Neural crest cell (in vitro differentiated cells): ENCODE measurements at regions not wholly inside any gene's neighbourhood (a gene's known extent, or its start where the extent isn't known, plus 50 kb on each side); places are given as distances from the start of the nearest gene placed in this dataset.
"Not testable (repeated sequence)": the region's sequence is repeated elsewhere in the genome, so short reads cannot be mapped to it uniquely, and the experiment has no call there.

ENCODE experiments used
- DNase-seq: peaks from one replicate; pipeline ENCODE4 v3.0.0; 2021; ENCODE audit warnings: low read depth, mixed read lengths, low spot score
- H3K27ac Mint-ChIP-seq: one replicate; pipeline ENCODE4 v1.8.0; 2021; ENCODE audit warnings: mild to moderate bottlenecking, mixed read lengths; ENCODE audit not compliant: unreplicated experiment
- H3K27me3 Mint-ChIP-seq: 2 replicates; pipeline ENCODE4 v1.8.0; 2021; ENCODE audit warnings: low read depth, mild to moderate bottlenecking, mixed read lengths
- H3K36me3 Mint-ChIP-seq: 2 replicates; pipeline ENCODE4 v1.8.0; 2021; ENCODE audit warnings: low read depth, mild to moderate bottlenecking, mixed read lengths
- H3K4me1 Mint-ChIP-seq: 2 replicates; pipeline ENCODE4 v1.8.0; 2021; ENCODE audit warnings: mixed read lengths
- H3K4me3 Mint-ChIP-seq: one replicate; pipeline ENCODE4 v1.8.0; 2021; ENCODE audit warnings: mild to moderate bottlenecking, mixed read lengths
- H3K9me3 Mint-ChIP-seq: 2 replicates; pipeline ENCODE4 v1.8.0; 2021; ENCODE audit warnings: mixed read lengths
- TF ChIP-seq, protein P1 (sequence below): fragments of 200-600 bp; sonication (generic); conservative IDR thresholded peaks from 2 replicates; pipeline ENCODE4 v1.5.0; 2021; ENCODE audit warnings: antibody characterized with exemption, mild to moderate bottlenecking

DNA sequence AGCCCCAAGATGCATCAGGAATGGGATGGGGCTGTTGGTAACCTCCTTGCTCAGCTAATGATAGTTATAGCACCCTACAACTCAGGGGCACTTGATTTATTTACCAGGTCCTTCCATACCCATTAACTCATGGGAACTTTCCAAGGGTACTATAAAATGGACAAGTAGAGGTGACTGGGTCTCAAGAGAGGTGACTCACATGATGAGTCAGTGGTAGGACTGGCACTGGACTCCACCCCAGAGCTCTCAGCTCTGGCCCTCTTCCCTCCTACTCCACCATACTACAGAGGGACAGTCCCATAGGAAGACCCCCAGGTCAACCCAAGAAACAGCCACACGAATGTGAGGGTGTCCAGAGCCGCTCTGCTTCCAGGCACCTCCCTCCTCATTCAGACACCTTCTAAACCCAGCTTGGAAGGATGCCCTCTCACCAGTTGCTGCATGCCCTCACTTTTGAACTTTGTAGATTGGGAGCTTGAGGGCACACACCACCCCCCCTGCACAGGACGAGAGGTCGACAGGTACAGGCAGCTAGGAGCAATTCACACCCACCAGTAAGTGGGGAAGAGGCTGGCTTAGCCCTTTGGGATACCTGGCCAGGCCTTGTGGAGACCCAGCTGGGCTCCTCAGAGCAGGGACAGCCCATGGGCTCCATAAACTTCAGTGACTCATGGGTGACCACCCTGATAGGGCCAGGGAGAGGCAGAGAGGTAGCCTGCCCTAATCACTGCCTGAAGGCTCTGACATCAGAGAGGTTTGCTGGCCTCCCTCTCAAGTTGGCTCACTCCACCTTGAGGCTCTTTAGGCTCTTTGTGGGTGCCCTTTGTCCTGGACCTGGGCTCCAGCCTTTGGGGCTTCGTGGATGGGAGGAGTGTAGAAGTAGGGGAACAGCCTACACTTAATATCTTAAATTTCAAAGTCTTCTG is 81.6 kb upstream of the MLN start:
- Mint-ChIP-seq H3K9me3 (no peaks in the 10 kb centered on the region), H3K36me3 (no peaks in the 10 kb centered on the region), H3K4me1 (no peaks in the 10 kb centered on the region), H3K27ac (no peak overlapping the region), H3K27me3 (no peaks in the 10 kb centered on the region), H3K4me3 (no peak overlapping the region)
- TF ChIP-seq, protein P1, sequence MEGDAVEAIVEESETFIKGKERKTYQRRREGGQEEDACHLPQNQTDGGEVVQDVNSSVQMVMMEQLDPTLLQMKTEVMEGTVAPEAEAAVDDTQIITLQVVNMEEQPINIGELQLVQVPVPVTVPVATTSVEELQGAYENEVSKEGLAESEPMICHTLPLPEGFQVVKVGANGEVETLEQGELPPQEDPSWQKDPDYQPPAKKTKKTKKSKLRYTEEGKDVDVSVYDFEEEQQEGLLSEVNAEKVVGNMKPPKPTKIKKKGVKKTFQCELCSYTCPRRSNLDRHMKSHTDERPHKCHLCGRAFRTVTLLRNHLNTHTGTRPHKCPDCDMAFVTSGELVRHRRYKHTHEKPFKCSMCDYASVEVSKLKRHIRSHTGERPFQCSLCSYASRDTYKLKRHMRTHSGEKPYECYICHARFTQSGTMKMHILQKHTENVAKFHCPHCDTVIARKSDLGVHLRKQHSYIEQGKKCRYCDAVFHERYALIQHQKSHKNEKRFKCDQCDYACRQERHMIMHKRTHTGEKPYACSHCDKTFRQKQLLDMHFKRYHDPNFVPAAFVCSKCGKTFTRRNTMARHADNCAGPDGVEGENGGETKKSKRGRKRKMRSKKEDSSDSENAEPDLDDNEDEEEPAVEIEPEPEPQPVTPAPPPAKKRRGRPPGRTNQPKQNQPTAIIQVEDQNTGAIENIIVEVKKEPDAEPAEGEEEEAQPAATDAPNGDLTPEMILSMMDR = no peak
- no peak for DNase-seq

DNA sequence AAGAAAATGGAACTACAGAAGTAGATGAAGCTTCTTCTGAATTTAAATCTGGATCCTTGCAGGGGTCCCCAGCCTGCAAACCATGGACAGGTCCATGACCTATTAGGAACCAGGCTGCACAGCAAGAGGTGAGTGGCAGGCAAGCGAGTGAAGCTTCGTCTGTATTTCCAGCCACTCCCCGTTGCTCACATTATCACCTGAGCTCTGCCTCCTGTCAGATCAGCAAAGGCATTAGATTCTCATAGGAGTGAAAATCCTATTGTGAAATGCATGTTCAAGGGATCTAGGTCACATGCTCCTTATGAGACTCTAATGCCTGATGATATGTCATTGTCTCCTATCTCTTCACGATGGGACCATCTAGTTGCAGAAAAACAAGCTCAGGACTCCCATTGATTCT is 79.8 kb upstream of the MLN start:
- H3K4me3 Mint-ChIP-seq, H3K36me3 Mint-ChIP-seq, H3K4me1 Mint-ChIP-seq, DNase-seq, H3K27ac Mint-ChIP-seq, H3K27me3 Mint-ChIP-seq, H3K9me3 Mint-ChIP-seq: not testable (repeated sequence)

DNA sequence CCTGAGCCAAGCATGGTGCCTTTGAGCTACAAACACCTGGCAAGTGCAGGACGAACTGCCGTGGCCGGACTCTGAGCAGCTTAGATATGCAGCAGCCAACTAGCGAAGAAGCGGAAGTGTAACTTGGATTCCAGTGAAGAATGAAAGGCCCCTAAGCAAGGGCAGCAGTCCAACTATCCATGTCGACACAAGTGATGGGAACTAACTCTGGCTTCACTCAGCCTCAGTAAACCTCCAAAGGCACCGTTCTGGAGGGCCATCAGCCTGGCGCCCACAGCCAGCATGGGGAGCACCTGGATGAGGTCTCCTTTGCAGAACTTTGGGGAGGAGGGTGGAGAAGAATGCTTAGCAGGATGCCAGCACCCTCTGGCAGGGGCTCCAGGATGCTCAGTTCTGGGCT is 78.4 kb upstream of the MLN start:
- Mint-ChIP-seq H3K27me3 (no peaks in the 10 kb centered on the region), H3K9me3 (no peaks in the 10 kb centered on the region), H3K4me1 (peaks cover 6% of the 10 kb centered on the region), H3K4me3 (no peak overlapping the region), H3K27ac (no peak overlapping the region), H3K36me3 (no peaks in the 10 kb centered on the region)
- no peak for DNase-seq
- TF ChIP-seq, protein P1 = no peak

DNA sequence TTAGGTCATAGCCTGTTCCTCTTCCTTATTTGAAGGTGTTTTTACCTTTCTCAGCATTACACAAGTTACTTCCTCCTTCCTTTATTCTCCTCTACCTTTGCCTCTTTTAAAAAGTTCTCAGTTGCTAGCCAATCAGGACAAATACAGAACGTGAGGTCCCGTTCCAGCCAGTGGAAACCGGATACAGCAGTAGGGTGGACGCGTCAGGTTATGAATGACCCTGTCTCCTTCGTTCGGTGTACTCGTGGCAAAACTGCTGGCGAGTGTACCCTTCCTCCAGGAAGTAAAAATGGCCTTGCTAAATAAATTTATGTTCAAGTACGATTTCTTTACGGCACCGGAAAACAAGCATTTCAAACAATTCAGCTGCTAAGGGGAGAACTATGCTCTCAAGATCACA is 77.0 kb upstream of the MLN start:
- H3K9me3 Mint-ChIP-seq = no peaks in the 10 kb centered on the region
- H3K4me1 Mint-ChIP-seq = peaks cover 6% of the 10 kb centered on the region
- no peak overlapping the region for H3K27ac Mint-ChIP-seq
- no peaks in the 10 kb centered on the region for H3K36me3 Mint-ChIP-seq
- H3K4me3 Mint-ChIP-seq = no peak overlapping the region
- TF ChIP-seq, protein P1 = no peak
- H3K27me3 Mint-ChIP-seq = no peaks in the 10 kb centered on the region
- DNase-seq = no peak

DNA sequence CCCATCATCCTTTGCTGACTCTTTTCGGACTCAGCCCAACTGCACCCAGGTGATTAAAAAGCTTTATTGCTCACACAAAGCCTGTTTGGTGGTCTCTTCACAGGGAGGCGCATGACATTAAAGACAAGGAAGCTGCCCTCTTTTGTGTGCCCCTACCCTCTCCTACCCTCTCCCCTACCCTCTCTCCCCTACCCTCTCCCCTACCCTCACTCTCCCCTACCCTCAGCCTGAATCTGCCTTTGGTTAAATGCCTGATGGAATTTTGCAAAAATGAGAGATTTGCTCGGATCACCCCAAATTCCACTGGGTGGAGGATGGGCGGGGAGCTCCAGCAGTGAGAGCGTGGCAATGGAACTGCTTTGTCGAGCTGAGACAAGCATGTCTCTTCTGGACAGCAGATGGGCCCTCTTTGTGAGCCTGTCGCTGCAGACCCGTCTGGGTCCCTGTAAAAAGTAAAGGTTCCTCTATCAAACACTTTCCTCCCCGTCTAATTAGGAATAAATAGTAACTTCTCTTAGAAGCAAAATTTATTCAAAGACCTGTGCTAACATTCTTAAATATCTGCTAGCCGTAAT is 76.4 kb upstream of the MLN start:
- Mint-ChIP-seq H3K9me3 (no peaks in the 10 kb centered on the region), H3K36me3 (no peaks in the 10 kb centered on the region), H3K27me3 (no peaks in the 10 kb centered on the region), H3K4me1 (peaks cover 6% of the 10 kb centered on the region), H3K27ac (no peak overlapping the region), H3K4me3 (no peak overlapping the region)
- no peak for DNase-seq
- TF ChIP-seq, protein P1 = no peak

DNA sequence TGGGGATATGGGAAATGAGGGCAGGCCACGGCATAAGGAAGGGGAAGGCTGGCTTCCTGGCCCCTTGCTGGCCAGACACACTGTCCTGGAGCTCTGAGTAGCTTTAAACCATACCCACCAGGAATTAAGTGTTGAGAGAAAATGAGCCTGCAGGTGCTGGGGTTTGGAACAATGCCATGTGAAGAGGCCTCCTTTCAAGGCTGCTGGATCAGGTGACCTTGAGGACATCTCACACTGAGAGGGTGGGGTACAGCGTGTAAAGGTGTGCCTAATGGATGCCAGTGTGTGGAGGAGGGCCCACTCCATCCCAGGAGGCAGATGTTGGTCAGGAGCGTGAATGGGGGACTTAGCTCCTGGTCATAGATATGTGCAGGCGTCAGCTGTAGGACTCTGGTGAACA is 74.8 kb upstream of the MLN start:
- no peak for DNase-seq
- no peaks in the 10 kb centered on the region for H3K27me3 Mint-ChIP-seq
- H3K4me3 Mint-ChIP-seq = no peak overlapping the region
- peaks cover 6% of the 10 kb centered on the region for H3K4me1 Mint-ChIP-seq
- no peak overlapping the region for H3K27ac Mint-ChIP-seq
- no peaks in the 10 kb centered on the region for H3K9me3 Mint-ChIP-seq
- TF ChIP-seq, protein P1 = no peak
- no peaks in the 10 kb centered on the region for H3K36me3 Mint-ChIP-seq
